NCI-H1105 (cell line): ENCODE measurements at regions not wholly inside any gene's neighbourhood (a gene's known extent, or its start where the extent isn't known, plus 50 kb on each side); places are given as distances from the start of the nearest gene placed in this dataset.

ENCODE experiments used
- DNase-seq: peaks from one replicate; lab custom pipeline; 2025; lab: John Stamatoyannopoulos, UW

- no peak for DNase-seq
These were observed 192.0 kb downstream of the PIK3R1 start for GRCh38 chr5:68407311-68408239.

GRCh38 chr5:68408345-68408871 lies 192.9 kb downstream of the PIK3R1 start:
- no peak for DNase-seq

GRCh38 chr5:68409259-68409658 lies 193.7 kb downstream of the PIK3R1 start:
- DNase-seq = no peak

- DNase-seq = no peak
These were observed 195.6 kb downstream of the PIK3R1 start for GRCh38 chr5:68411161-68411560.

GRCh38 chr5:68415177-68416085 lies 199.9 kb downstream of the PIK3R1 start:
- DNase-seq = no peak

GRCh38 chr5:68416714-68417113 lies 201.2 kb downstream of the PIK3R1 start:
- DNase-seq = no peak

- DNase-seq = no peak
These were observed 202.6 kb downstream of the PIK3R1 start for GRCh38 chr5:68418201-68418600.

- DNase-seq = no peak
These were observed 203.1 kb downstream of the PIK3R1 start for GRCh38 chr5:68418680-68419079.

GRCh38 chr5:68419081-68419636 lies 203.6 kb downstream of the PIK3R1 start:
- DNase-seq = no peak

- no peak for DNase-seq
These were observed 204.3 kb downstream of the PIK3R1 start for GRCh38 chr5:68419637-68420452.

GRCh38 chr5:68420476-68421344 lies 205.2 kb downstream of the PIK3R1 start:
- no peak for DNase-seq

- DNase-seq = no peak
These were observed 206.1 kb downstream of the PIK3R1 start for GRCh38 chr5:68421485-68422220.

GRCh38 chr5:68423154-68423811 lies 207.7 kb downstream of the PIK3R1 start:
- no peak for DNase-seq

- DNase-seq = no peak
These were observed 209.4 kb downstream of the PIK3R1 start for GRCh38 chr5:68424799-68425537.

- DNase-seq = no peak
These were observed 211.0 kb downstream of the PIK3R1 start for GRCh38 chr5:68426586-68426985.

GRCh38 chr5:68428231-68428811 lies 212.8 kb downstream of the PIK3R1 start:
- no peak for DNase-seq

- no peak for DNase-seq
These were observed 214.0 kb downstream of the PIK3R1 start for GRCh38 chr5:68429510-68429909.

GRCh38 chr5:68430279-68430678 lies 214.7 kb downstream of the PIK3R1 start:
- DNase-seq = no peak
